H9 (cell line): ENCODE measurements at regions not wholly inside any gene's neighbourhood (a gene's known extent, or its start where the extent isn't known, plus 50 kb on each side); places are given as distances from the start of the nearest gene placed in this dataset.
A peak's percentile ranks its signal among the peaks of the same experiment; 100 is the strongest.

ENCODE experiments used
- DNase-seq: peaks from one replicate; pipeline ENCODE4 v3.0.0-alpha.2; 2017
- H2AFZ ChIP-seq: one replicate; pipeline ENCODE4 v1.6.1; 2013; ENCODE audit warnings: mild to moderate bottlenecking, low read length, control low read depth, moderate library complexity
- H2AK5ac ChIP-seq: 2 replicates; pipeline ENCODE4 v1.6.1; 2013; ENCODE audit warnings: low read length, control low read depth, mixed read lengths; ENCODE audit not compliant: insufficient read length
- H2BK120ac ChIP-seq: one replicate; pipeline ENCODE4 v1.6.1; 2013; ENCODE audit warnings: low read depth, mild to moderate bottlenecking, low read length, control low read depth, inconsistent platforms; ENCODE audit not compliant: poor library complexity, severe bottlenecking
- H2BK12ac ChIP-seq: 2 replicates; pipeline ENCODE4 v1.6.1; 2013; ENCODE audit warnings: low read length, control low read depth, mixed read lengths, low read depth; ENCODE audit not compliant: insufficient read length
- H2BK15ac ChIP-seq: 2 replicates; pipeline ENCODE4 v1.6.1; 2013; ENCODE audit warnings: low read depth, low read length, control low read depth
- H2BK20ac ChIP-seq: one replicate; pipeline ENCODE4 v1.6.1; 2013; ENCODE audit warnings: low read depth, mild to moderate bottlenecking, low read length, control low read depth, inconsistent platforms; ENCODE audit not compliant: poor library complexity, severe bottlenecking
- H2BK5ac ChIP-seq: 2 replicates; pipeline ENCODE4 v1.6.1; 2013; ENCODE audit warnings: low read length, control low read depth, mixed read lengths; ENCODE audit not compliant: insufficient read length
- H3K14ac ChIP-seq: 2 replicates; pipeline ENCODE4 v1.6.1; 2013; ENCODE audit warnings: low read length, control low read depth; ENCODE audit not compliant: insufficient read depth
- H3K18ac ChIP-seq: 2 replicates; pipeline ENCODE4 v1.6.1; 2013; ENCODE audit warnings: low read depth, mild to moderate bottlenecking, mixed read lengths, low read length, control low read depth; ENCODE audit not compliant: insufficient read length
- H3K23ac ChIP-seq: 2 replicates; pipeline ENCODE4 v1.6.1; 2013; ENCODE audit warnings: low read length, control low read depth, mixed read lengths, low read depth; ENCODE audit not compliant: insufficient read length
- H3K23me2 ChIP-seq: 2 replicates; pipeline ENCODE4 v1.6.1; 2013; ENCODE audit warnings: low read depth, mild to moderate bottlenecking, mixed read lengths, low read length, control low read depth; ENCODE audit not compliant: insufficient read length, poor library complexity, severe bottlenecking
- H3K27ac ChIP-seq: 2 replicates; pipeline ENCODE4 v1.5.1; 2013; ENCODE audit warnings: low read length, control low read depth, mixed read lengths, low read depth; ENCODE audit not compliant: insufficient read length
- H3K27me3 ChIP-seq: 2 replicates; pipeline ENCODE4 v1.6.1; 2013; ENCODE audit warnings: low read length, control low read depth, inconsistent platforms; ENCODE audit not compliant: insufficient read depth
- H3K4ac ChIP-seq: 2 replicates; pipeline ENCODE4 v1.6.1; 2013; ENCODE audit warnings: low read depth, mild to moderate bottlenecking, control low read depth, inconsistent platforms, low read length, moderate library complexity
- H3K4me1 ChIP-seq: 2 replicates; pipeline ENCODE4 v1.6.1; 2013; ENCODE audit warnings: low read length, control low read depth, inconsistent platforms; ENCODE audit not compliant: insufficient read depth
- H3K4me2 ChIP-seq: 2 replicates; pipeline ENCODE4 v1.6.1; 2013; ENCODE audit warnings: low read length, control low read depth, mixed read lengths; ENCODE audit not compliant: insufficient read length, insufficient read depth
- H3K56ac ChIP-seq: 2 replicates; pipeline ENCODE4 v1.6.1; 2013; ENCODE audit warnings: low read depth, mild to moderate bottlenecking, mixed read lengths, low read length, control low read depth; ENCODE audit not compliant: insufficient read length
- H3K79me1 ChIP-seq: 2 replicates; pipeline ENCODE4 v1.6.1; 2013; ENCODE audit warnings: low read depth, mild to moderate bottlenecking, moderate library complexity, low read length, control low read depth, inconsistent platforms; ENCODE audit not compliant: insufficient read depth, poor library complexity, severe bottlenecking
- H3K79me2 ChIP-seq: 2 replicates; pipeline ENCODE4 v1.6.1; 2013; ENCODE audit warnings: low read length, control low read depth, inconsistent platforms; ENCODE audit not compliant: insufficient read depth
- H3K9ac ChIP-seq: 2 replicates; pipeline ENCODE4 v1.6.1; 2013; ENCODE audit warnings: low read length, control low read depth, mixed read lengths; ENCODE audit not compliant: insufficient read length; ENCODE audit errors: extremely low read depth
- H3K9me3 ChIP-seq: one replicate; pipeline ENCODE4 v1.6.1; 2013; ENCODE audit warnings: low read depth, low read length, inconsistent platforms; ENCODE audit not compliant: control insufficient read depth
- H3T11ph ChIP-seq: one replicate; pipeline ENCODE4 v1.6.1; 2013; ENCODE audit warnings: mild to moderate bottlenecking, low read length, control low read depth, inconsistent platforms
- H4K20me1 ChIP-seq: one replicate; pipeline ENCODE4 v1.6.1; 2013; ENCODE audit not compliant: control insufficient read depth, insufficient read length, insufficient read depth
- H4K5ac ChIP-seq: 2 replicates; pipeline ENCODE4 v1.6.1; 2013; ENCODE audit warnings: low read depth, mild to moderate bottlenecking, mixed read lengths, low read length, control low read depth; ENCODE audit not compliant: insufficient read length
- H4K8ac ChIP-seq: replicated peaks from 2 replicates; pipeline ENCODE4 v1.6.1; 2013; ENCODE audit warnings: low read length, control low read depth, mixed read lengths, low read depth; ENCODE audit not compliant: insufficient read length
- H4K91ac ChIP-seq: 2 replicates; pipeline ENCODE4 v1.6.1; 2013; ENCODE audit warnings: low read depth, mild to moderate bottlenecking, moderate library complexity, mixed read lengths, low read length, control low read depth; ENCODE audit not compliant: insufficient read length
- H3K27ac Mint-ChIP-seq, 3 experiments: 2 replicates in 2 of 3; 3 replicates in 1 of 3; pipeline ENCODE4 v1.8.0; 2020 to 2021; ENCODE audit warnings: mixed read lengths in 3 of 3, mild to moderate bottlenecking in 1 of 3, moderate library complexity in 1 of 3
- H3K27me3 Mint-ChIP-seq: 2 replicates; pipeline ENCODE4 v1.8.0; 2021; ENCODE audit warnings: low read depth, mild to moderate bottlenecking, moderate library complexity, mixed read lengths
- H3K36me3 Mint-ChIP-seq, 3 experiments: 2 replicates in 2 of 3; 3 replicates in 1 of 3; pipeline ENCODE4 v1.8.0; 2020 to 2021; ENCODE audit warnings: low read depth in 3 of 3, mixed read lengths in 3 of 3; ENCODE audit not compliant: insufficient read depth in 1 of 3
- H3K4me1 Mint-ChIP-seq, 2 experiments: 2 replicates each; pipeline ENCODE4 v1.8.0; 2020; ENCODE audit warnings: mixed read lengths in 2 of 2
- H3K4me3 Mint-ChIP-seq, 2 experiments: 2 replicates in 1 of 2; 3 replicates in 1 of 2; pipeline ENCODE4 v1.8.0; 2020 to 2021; ENCODE audit warnings: mild to moderate bottlenecking in 2 of 2, mixed read lengths in 2 of 2, moderate library complexity in 1 of 2
- H3K9me3 Mint-ChIP-seq, 2 experiments: 2 replicates in 1 of 2; 3 replicates in 1 of 2; pipeline ENCODE4 v1.8.0; 2020; ENCODE audit warnings: mild to moderate bottlenecking in 2 of 2, mixed read lengths in 2 of 2, moderate library complexity in 1 of 2
- CTCF ChIP-seq: fragments of 200-600 bp; sonication (generic); conservative IDR thresholded peaks from 3 replicates; pipeline ENCODE4 v1.8.0; 2021; ENCODE audit warnings: antibody characterized with exemption, mild to moderate bottlenecking
- WGBS: extraction: QIAGEN DNeasy Blood & Tissue Kit; methylation state at CpG from one replicate; pipeline ENCODE4 v1.1.7; 2013; ENCODE audit warnings: missing lambda C conversion rate, low lambda C conversion rate, mixed read lengths; ENCODE audit not compliant: insufficient read length; ENCODE audit errors: extremely low coverage; 5-methylcytosine and 5-hydroxymethylcytosine counted together

GRCh38 chr4:156252358-156252921 is 298.8 kb upstream of the CTSO start:
- Mint-ChIP-seq H3K4me3 (no peak overlapping the region), H3K9me3 (no peaks in the 10 kb centered on the region), H3K27me3 (no peaks in the 10 kb centered on the region), H3K36me3 (no peaks in the 10 kb centered on the region), H3K4me1 (no peaks in the 10 kb centered on the region), H3K27ac (peak overlapping the region in 1 of 3 experiments; percentile 76; a peak in 1 of 7 replicates)
- DNase-seq = no peak
- Histone ChIP-seq H3K18ac (no peak overlapping the region), H2BK5ac (no peak overlapping the region), H3K56ac (no peak overlapping the region), H3T11ph (no peak overlapping the region), H2BK15ac (no peak overlapping the region), H3K27me3 (no peaks in the 10 kb centered on the region), H4K5ac (no peak overlapping the region), H3K4me1 (no peaks in the 10 kb centered on the region), H2BK120ac (no peak overlapping the region), H3K79me1 (no peaks in the 10 kb centered on the region), H3K23ac (no peak overlapping the region), H3K14ac (no peak overlapping the region), H3K9me3 (no peaks in the 10 kb centered on the region), H3K4me2 (no peak overlapping the region), H2AK5ac (no peak overlapping the region), H2BK12ac (no peak overlapping the region), H4K8ac (no peak overlapping the region), H3K9ac (no peak overlapping the region), H2AFZ (no peak overlapping the region), H3K79me2 (no peaks in the 10 kb centered on the region), H4K91ac (no peak overlapping the region), H2BK20ac (no peak overlapping the region), H3K4ac (no peak overlapping the region), H3K23me2 (no peaks in the 10 kb centered on the region), H4K20me1 (no peaks in the 10 kb centered on the region), H3K27ac (no peak overlapping the region)
- WGBS = no CpG with 5 or more reads among the region's 2 CpGs
- TF ChIP-seq CTCF = no peak
